Fibroblast of pulmonary artery (primary cell): ENCODE measurements at regions not wholly inside any gene's neighbourhood (a gene's known extent, or its start where the extent isn't known, plus 50 kb on each side); places are given as distances from the start of the nearest gene placed in this dataset.
A peak's percentile ranks its signal among the peaks of the same experiment; 100 is the strongest.

Experiments
- DNase-seq: peaks from one replicate; pipeline ENCODE4 v3.0.0-alpha.2; 2010; ENCODE audit warnings: low read depth
- H3K4me3 ChIP-seq: replicated peaks from 2 replicates; pipeline ENCODE4 v1.5.1; 2011; ENCODE audit warnings: low read depth, mild to moderate bottlenecking, control low read depth, low read length, moderate library complexity
- TF ChIP-seq, protein P1 (sequence below): IDR thresholded peaks from 2 replicates; pipeline ENCODE4 v1.5.1; 2011; ENCODE audit warnings: mild to moderate bottlenecking, control low read depth, low read length, inconsistent platforms; ENCODE audit errors: missing control alignments

GRCh38 chr2:80863147-80863714 lies 558.7 kb upstream of the LRRTM1 start:
- DNase-seq: no peak
- TF ChIP-seq, protein P1, sequence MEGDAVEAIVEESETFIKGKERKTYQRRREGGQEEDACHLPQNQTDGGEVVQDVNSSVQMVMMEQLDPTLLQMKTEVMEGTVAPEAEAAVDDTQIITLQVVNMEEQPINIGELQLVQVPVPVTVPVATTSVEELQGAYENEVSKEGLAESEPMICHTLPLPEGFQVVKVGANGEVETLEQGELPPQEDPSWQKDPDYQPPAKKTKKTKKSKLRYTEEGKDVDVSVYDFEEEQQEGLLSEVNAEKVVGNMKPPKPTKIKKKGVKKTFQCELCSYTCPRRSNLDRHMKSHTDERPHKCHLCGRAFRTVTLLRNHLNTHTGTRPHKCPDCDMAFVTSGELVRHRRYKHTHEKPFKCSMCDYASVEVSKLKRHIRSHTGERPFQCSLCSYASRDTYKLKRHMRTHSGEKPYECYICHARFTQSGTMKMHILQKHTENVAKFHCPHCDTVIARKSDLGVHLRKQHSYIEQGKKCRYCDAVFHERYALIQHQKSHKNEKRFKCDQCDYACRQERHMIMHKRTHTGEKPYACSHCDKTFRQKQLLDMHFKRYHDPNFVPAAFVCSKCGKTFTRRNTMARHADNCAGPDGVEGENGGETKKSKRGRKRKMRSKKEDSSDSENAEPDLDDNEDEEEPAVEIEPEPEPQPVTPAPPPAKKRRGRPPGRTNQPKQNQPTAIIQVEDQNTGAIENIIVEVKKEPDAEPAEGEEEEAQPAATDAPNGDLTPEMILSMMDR: no peak
- H3K4me3 ChIP-seq: no peak overlapping the region

GRCh38 chr2:80858965-80859364 lies 554.4 kb upstream of the LRRTM1 start:
- peak; percentile 1 for DNase-seq
- no peak overlapping the region for H3K4me3 ChIP-seq
- TF ChIP-seq, protein P1: no peak

GRCh38 chr2:80856227-80856626 lies 551.7 kb upstream of the LRRTM1 start:
- no peak for DNase-seq
- TF ChIP-seq, protein P1: no peak
- H3K4me3 ChIP-seq: no peak overlapping the region

DNA sequence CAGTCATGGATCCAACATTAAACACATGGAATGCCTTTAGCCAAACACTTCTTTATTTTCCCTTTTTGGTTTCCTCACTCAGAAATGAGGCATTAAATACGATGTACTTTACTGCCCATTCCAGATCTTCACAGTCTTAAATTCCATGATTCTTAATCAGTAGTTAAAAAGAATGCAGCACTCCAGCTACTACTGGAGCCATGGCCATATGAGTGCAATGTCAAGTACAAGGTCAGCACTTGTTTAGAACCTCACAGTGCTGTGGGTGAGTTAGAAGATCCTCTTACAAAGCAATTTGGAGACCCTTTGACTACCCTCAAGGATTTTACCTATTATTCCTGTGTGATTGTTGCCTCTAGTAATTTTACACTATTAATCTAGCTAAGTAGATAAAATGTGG lies 550.3 kb upstream of the LRRTM1 start:
- H3K4me3 ChIP-seq: no peak overlapping the region
- TF ChIP-seq, protein P1: no peak

GRCh38 chr2:80852808-80853139 lies 548.2 kb upstream of the LRRTM1 start:
- no peak overlapping the region for H3K4me3 ChIP-seq
- TF ChIP-seq, protein P1: no peak
- no peak for DNase-seq

More for the DNA sequence above, 550.3 kb upstream of the LRRTM1 start:
- no peak for DNase-seq

- no peak for DNase-seq
- TF ChIP-seq, protein P1: no peak
These were observed 547.7 kb upstream of the LRRTM1 start for GRCh38 chr2:80852079-80852807.

GRCh38 chr2:80830891-80831290 lies 526.3 kb upstream of the LRRTM1 start:
- TF ChIP-seq, protein P1: no peak
- DNase-seq: no peak

More at GRCh38 chr2:80852079-80852807, 547.7 kb upstream of the LRRTM1 start:
- H3K4me3 ChIP-seq: no peak overlapping the region

More at GRCh38 chr2:80830891-80831290, 526.3 kb upstream of the LRRTM1 start:
- H3K4me3 ChIP-seq: no peak overlapping the region
